ENCODE measurements at regions not wholly inside any gene's neighbourhood (a gene's known extent, or its start where the extent isn't known, plus 50 kb on each side); places are given as distances from the start of the nearest gene placed in this dataset.
A peak's percentile ranks its signal among the peaks of the same experiment; 100 is the strongest.

GRCh38 chr9:85858056-85858750 is 82.7 kb upstream of the NAA35 start (continued):
- TF ChIP-seq NFIC (IDR thresholded peaks at IDR 0.05; ENCODE audit: low read depth, low read length) (no peak), RFX5 (IDR thresholded peaks at IDR 0.05; ENCODE audit: low read depth, low read length) (no peak), SMAD5 (IDR thresholded peaks at IDR 0.05; ENCODE audit: low read depth) (no peak), MXI1 (IDR thresholded peaks at IDR 0.05; ENCODE audit: low read depth, low read length) (no peak), ZNF592 (IDR thresholded peaks at IDR 0.05) (no peak)

- H2AFZ ChIP-seq (ENCODE audit: control insufficient read depth, low read depth, low read length) = no peak overlapping the region
- POLR2A ChIA-PET = no interaction called here
- H3K79me2 ChIP-seq (ENCODE audit: control insufficient read depth, insufficient read depth, low read length) = no peaks in the 10 kb centered on the region
- ATAC-seq = peak; percentile 49; the same call in 2 of the 3 replicates
- in situ Hi-C loops (cut with MboI) (no loop called here), intact Hi-C loops (cut with micrococcal nuclease; ENCODE audit: unreplicated experiment) (no loop called here)
- no peak for TF ChIP-seq IRF4 (IDR thresholded peaks at IDR 0.05; ENCODE audit: low read depth, low read length)
- TF ChIP-seq ZBTB4 (CRISPR knock-in tag; IDR thresholded peaks at IDR 0.05) = no peak
- no peak for TF ChIP-seq SREBF1 (IDR thresholded peaks at IDR 0.05; ENCODE audit: low read length)
- no peak for TF ChIP-seq ATF3 (IDR thresholded peaks at IDR 0.05; ENCODE audit: borderline replicate concordance, extremely low read depth, low read depth, low read length)
- TF ChIP-seq BCL11A (IDR thresholded peaks at IDR 0.05; ENCODE audit: low read depth, low read length) = no peak
- no peak for TF ChIP-seq CREM (IDR thresholded peaks at IDR 0.05; ENCODE audit: low read depth)
- TF ChIP-seq POU2F2 (IDR thresholded peaks at IDR 0.05; ENCODE audit: borderline replicate concordance, low read depth, low read length) = no peak
- no peak for TF ChIP-seq SPI1 (IDR thresholded peaks at IDR 0.05; ENCODE audit: borderline replicate concordance, insufficient read depth, low read depth, low read length)
- TF ChIP-seq JUNB (IDR thresholded peaks at IDR 0.05) = no peak
- TF ChIP-seq YY1 (IDR thresholded peaks at IDR 0.05; ENCODE audit: low read depth, low read length) = no peak
- TF ChIP-seq PAX5 (IDR thresholded peaks at IDR 0.05; ENCODE audit: borderline replicate concordance, low read depth, low read length) = no peak
- TF ChIP-seq NFYA (IDR thresholded peaks at IDR 0.05; ENCODE audit: borderline replicate concordance, low read depth, low read length) = no peak
- H3K9me3 ChIP-seq (replicated peaks; ENCODE audit: control insufficient read depth, insufficient read depth, low read length) = no peaks in the 10 kb centered on the region
- no peak for DNase-seq (ENCODE audit: low read depth, low spot score)
- H3K9ac ChIP-seq (ENCODE audit: control insufficient read depth, insufficient read depth, low read length) = no peak overlapping the region
- SMC1A ChIA-PET (ENCODE audit: uncharacterized antibody, unreplicated experiment) = no interaction called here
- no peaks in the 10 kb centered on the region for H4K20me1 ChIP-seq (ENCODE audit: control insufficient read depth, insufficient read depth)
- no peaks in the 10 kb centered on the region for H3K4me1 ChIP-seq (ENCODE audit: control insufficient read depth, insufficient read depth, low read length)
- H3K36me3 ChIP-seq (ENCODE audit: control insufficient read depth in 2 of 2, insufficient read depth in 2 of 2, low read length in 1 of 2) = no peaks in the 10 kb centered on the region
- no peak for FAIRE-seq
- RAD21 ChIA-PET (ENCODE audit: unreplicated experiment) = no interaction called here
- BruUV-seq (replicated peaks) = no TSS peak
- CTCF ChIA-PET = no interaction called here
- no peak overlapping the region for H3K4me3 ChIP-seq
- no peak overlapping the region for H3K4me2 ChIP-seq (ENCODE audit: control insufficient read depth, insufficient read depth)
- H3K27ac ChIP-seq (ENCODE audit: control insufficient read depth, insufficient read depth) = no peak overlapping the region
- no peaks in the 10 kb centered on the region for H3K27me3 ChIP-seq (replicated peaks in 1 of 2; ENCODE audit: control insufficient read depth in 2 of 2, insufficient read depth in 2 of 2, low read length in 1 of 2)
- 88% methylated on average over 1 of the region's 1 CpG for WGBS (ENCODE audit: insufficient coverage, insufficient replicate concordance, low lambda C conversion rate, missing lambda C conversion rate)
These were observed 81.2 kb upstream of the NAA35 start for GRCh38 chr9:85859765-85860164.

Measured in GM12878 (cell line).